Skin epidermis (tissue), 12 donors: ENCODE measurements at regions not wholly inside any gene's neighbourhood (a gene's known extent, or its start where the extent isn't known, plus 50 kb on each side); places are given as distances from the start of the nearest gene placed in this dataset.

ENCODE experiments used
- H3K27ac ChIP-seq, 21 experiments: fragments of 200-600 bp; sonication (generic) in 11 of 21; one replicate each; pipeline ENCODE4 v1.5.0; 2020; ENCODE audit warnings: mild to moderate bottlenecking in 3 of 21, inconsistent platforms in 2 of 21, moderate library complexity in 2 of 21
- H3K4me3 ChIP-seq, 7 experiments: fragments of 200-600 bp; sonication (generic) in 2 of 7; one replicate each; pipeline ENCODE4 v1.5.0; 2020; ENCODE audit warnings: inconsistent platforms in 2 of 7, mild to moderate bottlenecking in 2 of 7, moderate library complexity in 1 of 7

DNA sequence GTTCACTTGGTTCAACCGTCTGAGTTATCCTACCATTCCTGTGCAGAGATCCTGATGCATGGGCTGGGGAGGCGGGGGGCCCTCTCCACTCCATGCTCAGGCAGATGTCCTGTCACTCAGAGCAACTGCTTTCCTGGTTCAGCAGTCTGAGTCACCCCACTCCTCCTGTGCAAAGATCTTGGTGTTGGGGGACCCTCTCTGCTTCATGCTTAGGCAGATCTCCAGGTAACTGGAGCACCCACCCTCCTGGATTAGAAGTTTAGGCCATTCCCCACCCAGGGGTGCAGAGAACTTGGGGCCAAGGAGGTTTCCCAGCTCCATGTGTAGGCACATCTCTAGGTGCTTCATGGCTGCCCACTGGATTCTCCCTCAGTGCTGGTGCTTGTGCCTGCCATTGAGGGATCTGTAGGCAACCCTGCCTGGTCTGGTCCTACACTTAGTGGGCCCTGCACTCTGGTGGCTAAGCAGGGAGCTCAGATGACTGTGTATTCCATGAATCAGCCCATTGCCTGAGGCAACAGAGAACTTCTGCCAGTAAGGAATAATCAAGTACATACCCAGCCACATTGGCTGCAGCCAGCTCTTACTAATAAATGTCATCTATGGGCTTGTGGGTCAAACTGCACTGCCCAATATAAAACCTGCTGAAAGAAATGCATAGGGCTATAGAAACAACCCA, 465.4 kb upstream of the THBS1 start:
- Histone ChIP-seq H3K27ac (no peak overlapping the region), H3K4me3 (no peak overlapping the region)

DNA sequence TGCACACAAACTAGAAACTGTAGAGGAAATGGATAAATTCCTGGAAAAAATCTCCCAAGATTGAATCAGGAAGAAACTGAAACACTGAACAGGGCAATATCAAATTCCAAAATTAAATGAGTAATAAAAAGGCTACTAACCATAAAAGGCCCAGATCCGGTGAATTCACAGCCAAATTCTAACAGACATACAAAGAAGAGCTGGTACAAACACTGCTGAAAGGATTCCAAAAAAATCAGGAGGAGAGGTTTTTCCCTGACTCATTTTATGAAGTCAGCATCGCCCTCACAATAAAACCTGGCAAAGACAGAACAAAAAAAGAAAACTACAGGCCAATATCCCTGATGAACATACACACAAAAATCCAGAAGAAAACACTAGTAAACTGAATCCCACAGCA, 462.4 kb upstream of the THBS1 start:
- H3K4me3 ChIP-seq = no peak overlapping the region
- peak overlapping the region in 1 of 21 experiments; percentile 54 for H3K27ac ChIP-seq

DNA sequence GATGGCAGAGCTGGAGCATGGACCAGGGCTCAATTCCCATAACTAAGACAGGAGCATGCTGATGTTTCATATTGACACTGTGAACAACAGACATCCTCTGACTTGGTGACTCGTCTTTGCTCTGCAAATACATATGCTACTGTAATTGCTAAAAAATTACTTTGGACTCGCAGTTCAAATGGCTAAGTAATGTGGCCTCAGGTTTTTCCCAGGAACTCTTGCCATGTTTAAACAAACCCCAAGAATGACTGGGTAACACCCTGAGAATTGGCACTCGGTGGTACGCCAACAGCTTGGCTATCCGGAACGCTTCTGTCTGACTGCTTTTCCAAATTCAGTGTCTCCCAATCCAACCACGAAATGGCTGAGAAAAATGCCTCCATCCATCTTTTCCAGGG, 456.7 kb upstream of the THBS1 start:
- peak overlapping the region in 1 of 21 experiments; percentile 27 for H3K27ac ChIP-seq
- no peak overlapping the region for H3K4me3 ChIP-seq

DNA sequence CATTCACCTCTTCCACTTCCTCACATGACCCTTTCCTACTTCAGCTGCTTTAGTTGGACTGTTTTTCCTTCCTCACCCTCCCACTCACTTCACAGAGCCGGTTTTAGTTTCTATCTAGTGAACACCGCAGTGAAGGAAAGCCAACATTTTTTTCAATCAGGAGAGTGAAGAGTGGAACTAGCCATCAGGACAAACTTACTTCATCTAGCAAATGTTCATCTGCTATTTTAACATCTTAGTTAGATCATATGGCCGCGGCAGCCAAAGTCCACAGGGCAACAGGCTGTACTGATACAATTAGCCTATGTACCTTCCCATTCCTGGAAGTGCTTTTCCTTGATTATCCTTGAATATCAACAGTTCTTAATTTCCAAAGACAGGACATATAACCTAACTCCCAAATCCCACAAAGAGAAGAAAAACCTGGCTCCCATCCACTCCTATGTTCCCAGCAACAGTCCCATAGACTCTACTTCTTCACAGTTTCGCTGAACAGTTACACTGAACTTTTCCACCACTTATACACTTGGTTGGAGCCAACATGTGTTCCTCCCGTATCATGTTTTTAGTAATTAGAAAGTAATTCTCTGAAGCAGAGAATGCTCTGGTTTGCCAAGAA, 456.2 kb upstream of the THBS1 start:
- Histone ChIP-seq H3K4me3 (no peak overlapping the region), H3K27ac (peak overlapping the region in 1 of 21 experiments; percentile 27)

DNA sequence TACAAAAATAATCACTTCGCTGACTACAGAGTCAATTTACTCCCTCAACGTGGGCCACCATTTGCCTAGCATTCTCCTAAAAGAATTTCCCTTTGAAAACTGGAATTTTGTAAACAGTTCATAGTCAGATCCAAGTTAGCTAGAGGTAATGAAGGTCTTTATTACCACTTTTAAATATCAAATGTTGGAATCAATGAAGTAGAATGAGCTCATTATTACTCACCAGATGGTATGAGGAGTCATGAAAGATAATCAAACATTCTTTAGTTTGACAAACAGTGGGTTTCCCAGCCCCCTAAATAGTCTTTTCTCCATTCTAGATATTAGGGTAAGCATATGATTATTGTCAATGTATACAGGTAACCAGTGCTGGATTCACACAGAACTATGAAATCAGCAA, 455.7 kb upstream of the THBS1 start:
- H3K4me3 ChIP-seq = no peak overlapping the region
- H3K27ac ChIP-seq = no peak overlapping the region

DNA sequence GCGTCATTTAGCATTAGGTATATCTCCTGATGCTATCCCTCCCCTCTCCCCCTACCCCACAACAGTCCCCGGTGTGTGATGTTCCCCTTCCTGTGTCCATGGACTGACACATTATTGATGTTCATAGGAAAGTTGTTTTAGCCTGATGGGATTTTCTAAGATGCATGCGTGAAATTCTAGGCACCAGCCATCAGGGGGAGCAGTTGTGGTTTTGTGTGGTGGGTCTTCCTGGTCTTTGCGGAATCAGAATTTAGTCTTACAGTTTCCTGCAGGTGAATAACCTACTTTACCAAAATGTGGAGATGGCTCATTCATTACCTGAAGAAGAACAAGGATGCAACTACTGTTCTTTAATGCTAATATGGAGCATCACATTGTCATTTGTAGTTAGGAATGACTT, 455.0 kb upstream of the THBS1 start:
- H3K27ac ChIP-seq = no peak overlapping the region
- H3K4me3 ChIP-seq = no peak overlapping the region

DNA sequence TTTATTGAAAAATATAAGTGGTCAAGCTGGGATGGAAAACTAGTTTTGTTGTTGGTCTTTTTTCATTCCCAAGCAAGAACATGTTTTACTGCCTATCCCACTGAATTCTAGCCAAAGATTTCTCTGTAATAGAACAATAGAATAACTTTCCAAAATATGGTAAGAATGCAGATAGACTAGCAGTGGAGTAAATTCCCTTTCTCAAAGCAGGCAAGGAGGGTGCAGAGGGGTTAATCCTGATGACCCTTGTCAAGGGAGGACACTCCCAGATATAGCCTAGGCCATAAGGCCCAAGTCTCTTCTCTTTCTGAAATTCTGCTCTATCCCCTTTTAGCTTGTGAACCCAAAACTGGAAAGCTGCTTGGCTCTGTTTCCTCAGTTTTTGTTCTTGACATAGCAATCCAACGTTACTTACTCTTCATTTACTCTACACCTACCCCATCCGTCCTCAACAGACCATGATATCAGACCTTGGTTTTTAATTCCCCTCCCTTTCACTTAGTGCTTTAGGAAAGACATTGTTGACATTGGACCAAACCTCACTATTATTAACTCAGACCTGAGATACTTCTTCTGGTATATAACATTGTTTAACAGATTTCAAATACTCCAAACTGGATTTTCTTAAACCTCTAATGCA, 453.6 kb upstream of the THBS1 start:
- peak overlapping the region in 6 of 21 experiments; percentile 35 to 67 (median 46) for H3K27ac ChIP-seq
- H3K4me3 ChIP-seq = no peak overlapping the region

DNA sequence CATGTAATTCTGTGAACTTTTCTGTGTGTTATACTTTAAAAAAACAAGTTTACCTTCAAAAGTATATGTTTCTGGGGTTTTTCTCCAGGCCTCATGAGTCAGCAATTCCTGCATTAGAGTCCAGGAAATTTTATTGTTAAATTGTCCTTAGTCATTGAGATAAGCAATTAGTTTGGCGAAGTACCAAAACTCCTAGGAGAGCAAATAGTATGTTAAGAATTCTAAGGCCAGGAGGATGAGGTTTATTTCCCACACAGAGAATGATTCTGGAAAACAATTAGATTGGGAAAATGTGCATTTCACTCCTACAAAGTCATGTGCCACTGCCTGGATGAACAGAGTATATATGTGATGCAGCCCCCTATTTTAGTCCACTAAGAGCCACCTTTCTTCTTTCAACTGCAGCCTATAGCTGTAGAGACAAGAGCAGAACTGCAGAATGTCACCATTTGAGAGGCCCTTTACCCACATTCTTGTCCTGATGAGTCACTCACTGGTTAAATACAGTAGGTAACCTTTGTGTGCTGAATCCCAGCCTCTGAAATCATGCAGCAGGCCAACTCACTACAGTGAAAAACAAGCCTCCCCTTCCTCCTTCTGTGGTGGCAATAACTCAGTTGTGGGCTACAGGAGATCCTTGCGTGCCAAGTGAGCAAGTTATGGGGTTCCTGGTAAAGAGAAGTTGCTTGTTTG, 452.8 kb upstream of the THBS1 start:
- H3K4me3 ChIP-seq = no peak overlapping the region
- peak overlapping the region in 6 of 21 experiments; percentile 4 to 70 (median 36) for H3K27ac ChIP-seq

DNA sequence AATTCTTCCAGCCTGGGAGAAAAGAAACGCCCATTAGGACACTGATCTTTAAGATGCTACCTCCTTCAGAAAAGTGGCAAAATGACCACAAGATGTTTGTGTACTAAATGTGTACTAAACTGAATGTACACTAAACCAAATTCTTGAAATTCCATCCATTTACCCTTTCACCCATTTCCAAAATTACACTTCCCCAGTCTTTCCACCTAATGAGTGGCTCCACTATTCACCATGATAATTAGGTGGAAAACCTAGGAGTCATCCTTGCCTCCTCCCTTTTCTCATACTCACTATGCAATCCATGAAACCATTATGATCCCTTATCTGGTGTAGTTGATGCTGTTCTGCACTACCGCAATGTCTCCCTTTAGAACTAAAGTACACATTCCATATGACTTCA, 452.1 kb upstream of the THBS1 start:
- H3K27ac ChIP-seq = peak overlapping the region in 5 of 21 experiments; percentile 4 to 70 (median 36)
- H3K4me3 ChIP-seq = no peak overlapping the region

DNA sequence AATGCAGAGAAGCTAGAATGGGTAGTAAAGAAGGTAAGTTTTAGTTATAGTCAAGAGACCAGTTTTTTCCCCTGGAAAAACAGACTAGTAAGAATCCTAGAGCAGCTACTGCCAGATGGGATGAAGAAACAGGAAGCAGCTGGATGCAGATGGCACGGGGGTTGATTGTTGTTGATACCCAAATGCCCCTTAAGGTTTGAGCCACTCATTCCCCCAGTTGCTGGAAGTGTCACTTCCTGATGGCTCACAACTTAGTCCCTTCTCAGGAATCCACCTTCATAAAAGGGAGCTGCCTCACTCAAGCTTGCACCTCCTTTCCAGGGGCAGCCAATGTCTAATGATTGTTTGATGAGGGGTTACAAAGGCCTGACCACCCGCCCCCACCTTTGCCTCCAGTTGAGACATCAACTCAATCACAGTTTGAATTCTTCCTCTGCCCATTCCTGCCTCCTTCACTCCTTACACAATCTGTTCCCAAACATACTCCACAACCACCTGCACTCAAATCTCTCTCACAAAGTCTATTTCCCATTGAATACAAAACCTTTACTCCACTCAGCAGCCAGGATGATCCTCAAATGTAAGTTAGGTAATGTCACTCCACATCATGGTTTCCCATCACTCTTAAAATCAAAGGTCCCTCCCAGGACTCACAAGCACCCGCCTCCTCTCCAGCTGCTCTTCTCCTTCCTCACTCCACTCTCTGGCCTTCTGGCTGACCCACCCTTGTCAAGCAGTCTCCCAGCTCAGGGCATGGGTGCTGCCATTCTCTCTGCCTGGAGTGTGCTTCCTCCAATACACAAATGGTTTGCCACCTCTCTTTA, 450.1 kb upstream of the THBS1 start:
- Histone ChIP-seq H3K4me3 (no peak overlapping the region), H3K27ac (peak overlapping the region in 2 of 21 experiments; percentile 32 to 48)

DNA sequence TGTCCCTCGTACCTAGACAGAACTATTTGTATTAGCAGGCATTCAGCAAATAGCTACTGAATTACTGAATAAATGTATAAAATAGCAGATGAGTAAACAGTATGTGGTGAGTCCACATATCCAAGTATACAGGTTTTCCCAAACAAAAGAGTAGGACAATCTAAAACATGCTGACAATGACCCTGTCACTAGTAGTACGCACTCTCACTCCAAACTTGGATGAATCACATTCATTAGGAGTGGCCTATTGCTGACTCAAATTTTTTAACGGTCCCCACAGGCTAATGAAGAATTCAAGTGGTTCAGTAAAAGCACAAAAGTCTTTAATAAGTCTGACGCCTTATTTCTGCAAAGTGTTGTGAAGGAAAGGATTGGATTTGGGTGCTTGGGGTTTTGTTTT, 449.3 kb upstream of the THBS1 start:
- Histone ChIP-seq H3K27ac (peak overlapping the region in 1 of 21 experiments; percentile 32), H3K4me3 (no peak overlapping the region)

DNA sequence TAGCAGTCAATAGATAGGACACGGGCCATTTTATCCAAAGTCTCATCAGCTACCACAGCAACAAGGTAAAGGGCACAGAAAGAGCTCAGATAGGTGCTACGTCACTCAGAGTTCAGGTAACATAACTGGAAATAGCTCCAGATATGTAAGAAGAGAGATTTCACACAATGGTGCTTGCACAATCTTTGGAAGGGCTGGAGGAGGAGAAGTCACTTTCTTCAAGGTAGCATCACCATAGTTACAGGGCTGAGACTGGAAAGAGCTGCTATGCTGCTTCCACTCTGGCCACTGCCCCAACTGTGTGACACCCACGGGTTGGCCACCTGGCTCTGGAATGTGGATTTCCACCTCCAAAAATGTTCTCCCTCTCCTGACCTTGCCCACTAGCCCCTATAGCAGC, 448.8 kb upstream of the THBS1 start:
- Histone ChIP-seq H3K4me3 (no peak overlapping the region), H3K27ac (no peak overlapping the region)

DNA sequence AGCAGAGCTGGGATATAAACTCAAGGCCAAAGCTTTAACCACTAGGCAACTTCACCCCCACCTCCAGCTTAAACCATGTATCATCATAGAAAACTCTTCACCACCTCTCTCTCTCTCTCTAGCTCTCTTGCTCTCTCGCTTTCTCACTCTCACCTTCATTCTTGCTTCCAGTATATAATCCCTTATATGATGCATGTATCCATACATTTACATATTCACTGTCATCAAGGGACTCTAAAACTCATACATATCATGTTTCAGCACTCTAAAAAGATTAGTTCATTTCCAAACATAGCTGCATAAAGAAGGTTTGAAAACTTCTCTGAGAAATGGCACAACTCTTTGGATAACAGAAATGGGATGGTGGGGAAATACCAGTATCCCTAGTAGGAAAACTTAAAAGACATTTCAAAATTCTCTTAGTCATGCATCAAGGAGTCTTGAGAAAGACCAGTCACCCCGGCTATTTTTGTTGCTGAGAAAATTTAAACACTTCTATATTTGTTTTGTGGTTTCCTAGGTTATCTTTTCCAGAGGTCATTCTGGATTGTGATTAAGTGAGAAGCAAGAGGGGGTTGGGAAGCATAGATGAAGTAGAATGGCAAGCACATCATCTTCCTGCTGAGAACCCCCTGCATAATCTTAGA, 447.8 kb upstream of the THBS1 start:
- Histone ChIP-seq H3K27ac (peak overlapping the region in 1 of 21 experiments; percentile 33), H3K4me3 (no peak overlapping the region)

DNA sequence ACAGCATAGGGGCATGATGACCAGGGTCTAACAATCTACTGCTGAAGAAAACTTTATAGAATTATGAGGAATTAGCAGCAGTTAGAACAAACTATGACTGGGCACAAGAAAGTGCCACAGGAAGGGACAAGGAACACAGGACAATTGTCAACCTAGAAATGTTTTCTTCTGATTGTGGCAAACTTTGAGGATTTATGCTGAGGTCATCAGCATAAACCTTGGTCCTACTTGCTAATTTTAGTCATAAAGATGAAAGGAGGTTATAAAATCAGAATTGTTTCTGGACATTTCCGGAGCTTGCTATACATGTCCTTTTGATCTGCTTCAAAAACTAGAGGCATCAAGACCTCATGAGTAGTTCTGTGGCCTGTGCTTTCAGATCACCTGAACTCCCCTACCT, 446.6 kb upstream of the THBS1 start:
- H3K27ac ChIP-seq = no peak overlapping the region
- H3K4me3 ChIP-seq = no peak overlapping the region

DNA sequence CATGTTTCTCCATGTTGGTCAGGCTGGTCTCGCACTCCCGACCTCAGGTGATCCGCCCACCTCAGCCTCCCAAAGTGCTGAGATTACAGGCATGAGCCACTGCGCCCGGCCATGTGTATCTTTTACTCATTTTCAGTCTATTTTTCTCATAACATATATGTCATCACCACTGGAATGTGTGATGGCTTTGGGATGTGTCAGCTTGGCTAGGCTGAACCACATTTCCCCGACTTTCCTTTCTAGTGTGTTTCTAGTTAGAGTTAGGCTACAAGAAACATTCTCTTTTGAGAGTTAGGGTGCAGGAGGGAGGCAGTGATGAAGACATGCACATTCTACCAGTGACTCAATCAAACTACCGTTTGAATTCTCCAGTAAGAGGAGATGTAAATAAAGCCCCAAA, 444.9 kb upstream of the THBS1 start:
- Histone ChIP-seq H3K4me3 (no peak overlapping the region), H3K27ac (peak overlapping the region in 2 of 21 experiments; percentile 1 to 65)

DNA sequence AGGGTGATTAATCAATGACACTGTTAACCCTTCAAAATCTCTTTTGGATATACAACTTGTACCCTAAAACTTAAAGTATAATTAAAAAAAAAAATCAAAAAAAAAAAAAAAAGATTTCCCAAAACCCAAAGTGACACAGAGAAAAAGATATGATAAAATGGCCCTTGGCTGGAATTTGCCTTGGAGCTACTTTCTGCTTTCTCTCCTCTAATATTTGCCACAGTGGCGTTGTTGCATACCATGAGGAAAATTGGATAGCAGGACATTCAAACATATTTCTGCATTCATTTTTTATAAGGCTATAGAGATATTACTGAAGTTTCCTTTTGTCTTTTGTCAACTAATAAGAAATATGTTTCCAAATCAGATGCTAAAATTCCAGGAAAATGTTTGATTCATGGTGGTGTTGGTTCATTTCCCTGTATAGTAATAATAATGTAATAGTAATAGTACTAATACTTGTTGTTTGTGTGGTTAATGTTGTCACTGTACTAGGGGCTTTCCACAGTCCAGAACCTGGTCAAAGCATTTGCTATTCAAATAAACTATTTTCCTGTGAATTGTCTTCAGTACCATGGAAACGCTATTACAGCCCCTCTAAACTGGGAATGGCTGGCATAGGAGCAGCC, 441.3 kb upstream of the THBS1 start:
- Histone ChIP-seq H3K27ac (peak overlapping the region in 4 of 21 experiments; percentile 51 to 60 (median 54)), H3K4me3 (no peak overlapping the region)

DNA sequence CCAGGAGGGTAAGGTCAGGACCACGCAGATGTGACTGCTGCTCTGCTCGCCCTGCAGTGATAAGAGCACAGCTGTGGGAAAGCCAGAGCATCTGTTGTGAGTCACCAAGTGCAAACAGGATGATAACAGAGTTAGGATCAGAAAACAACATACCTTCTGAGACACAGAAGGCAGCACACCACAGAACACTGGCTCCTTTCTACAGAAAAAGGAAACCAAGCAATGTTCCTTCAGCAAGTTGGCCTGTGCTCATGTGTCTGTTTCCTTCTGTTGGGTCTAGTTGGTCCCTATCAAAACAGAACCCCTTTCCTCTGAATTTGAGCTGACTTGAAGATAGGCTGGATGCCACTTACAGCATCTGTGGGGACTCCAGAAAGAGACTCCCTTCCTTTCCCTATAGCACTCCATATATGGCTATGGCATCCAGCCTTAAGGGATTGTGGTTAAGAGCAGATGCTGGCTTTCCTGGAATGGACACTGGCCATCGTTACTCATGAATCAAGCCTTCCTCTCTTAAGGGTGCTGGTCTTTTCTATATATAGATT, 440.7 kb upstream of the THBS1 start:
- H3K27ac ChIP-seq = peak overlapping the region in 4 of 21 experiments; percentile 51 to 60 (median 54)

DNA sequence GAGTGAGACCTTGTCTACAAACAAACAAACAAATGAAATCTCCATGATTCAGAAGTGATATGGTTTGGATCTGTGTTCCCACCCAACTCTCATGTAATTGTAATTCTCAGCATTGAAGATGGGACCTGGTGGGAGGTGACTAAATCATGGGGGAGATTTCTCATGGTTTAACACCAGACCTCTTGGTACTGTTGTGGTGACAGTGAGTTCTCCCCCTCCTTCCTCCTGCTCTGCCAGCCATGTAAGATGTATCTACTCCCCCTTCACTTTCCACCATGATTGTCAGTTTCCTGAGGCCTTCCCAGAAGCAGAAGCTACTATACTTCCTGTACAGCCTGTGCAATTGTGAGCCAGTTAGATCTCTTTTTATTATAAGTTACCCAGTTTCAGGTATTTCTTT, 438.4 kb upstream of the THBS1 start:
- H3K4me3 ChIP-seq = no peak overlapping the region
- H3K27ac ChIP-seq = no peak overlapping the region

More for the DNA sequence above, 440.7 kb upstream of the THBS1 start:
- H3K4me3 ChIP-seq = no peak overlapping the region
